ENCODE measurements at regions not wholly inside any gene's neighbourhood (a gene's known extent, or its start where the extent isn't known, plus 50 kb on each side); places are given as distances from the start of the nearest gene placed in this dataset.

DNA sequence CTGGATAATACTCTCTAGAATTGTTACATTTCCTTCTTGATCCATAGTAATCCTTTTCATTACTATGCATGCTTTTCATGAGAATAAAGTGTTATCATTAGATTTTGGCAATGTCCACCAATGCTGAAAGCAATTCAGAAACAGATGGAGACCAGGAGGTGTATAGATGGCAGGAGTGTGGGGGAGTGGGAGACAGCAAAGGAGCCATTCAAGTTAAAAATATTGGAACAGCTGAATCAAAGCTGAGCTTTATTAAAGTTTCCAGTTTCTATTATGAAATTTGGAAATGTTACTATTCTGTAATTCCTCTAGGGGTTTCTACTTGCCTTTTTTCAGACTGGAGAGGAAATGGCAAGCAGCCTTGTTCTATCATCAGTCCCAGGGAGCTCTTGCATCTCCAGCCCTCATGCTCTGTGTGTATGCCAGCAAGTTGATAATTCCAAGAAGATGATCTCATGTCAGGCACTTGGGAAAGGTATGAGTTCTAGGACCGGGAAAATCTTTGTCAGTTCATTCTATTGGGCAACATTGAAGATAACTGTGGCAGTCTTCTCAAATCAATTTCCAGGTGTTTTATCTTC is 228.0 kb downstream of the CD109 start:
- TF ChIP-seq, protein P1, sequence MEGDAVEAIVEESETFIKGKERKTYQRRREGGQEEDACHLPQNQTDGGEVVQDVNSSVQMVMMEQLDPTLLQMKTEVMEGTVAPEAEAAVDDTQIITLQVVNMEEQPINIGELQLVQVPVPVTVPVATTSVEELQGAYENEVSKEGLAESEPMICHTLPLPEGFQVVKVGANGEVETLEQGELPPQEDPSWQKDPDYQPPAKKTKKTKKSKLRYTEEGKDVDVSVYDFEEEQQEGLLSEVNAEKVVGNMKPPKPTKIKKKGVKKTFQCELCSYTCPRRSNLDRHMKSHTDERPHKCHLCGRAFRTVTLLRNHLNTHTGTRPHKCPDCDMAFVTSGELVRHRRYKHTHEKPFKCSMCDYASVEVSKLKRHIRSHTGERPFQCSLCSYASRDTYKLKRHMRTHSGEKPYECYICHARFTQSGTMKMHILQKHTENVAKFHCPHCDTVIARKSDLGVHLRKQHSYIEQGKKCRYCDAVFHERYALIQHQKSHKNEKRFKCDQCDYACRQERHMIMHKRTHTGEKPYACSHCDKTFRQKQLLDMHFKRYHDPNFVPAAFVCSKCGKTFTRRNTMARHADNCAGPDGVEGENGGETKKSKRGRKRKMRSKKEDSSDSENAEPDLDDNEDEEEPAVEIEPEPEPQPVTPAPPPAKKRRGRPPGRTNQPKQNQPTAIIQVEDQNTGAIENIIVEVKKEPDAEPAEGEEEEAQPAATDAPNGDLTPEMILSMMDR (IDR thresholded peaks at IDR 0.05; ENCODE audit: unreplicated experiment): no peak
- Mint-ChIP-seq H3K27ac (ENCODE audit: low read depth, unreplicated experiment) (no peak overlapping the region), H3K4me1 (ENCODE audit: insufficient read depth, unreplicated experiment) (peaks cover 7% of the 10 kb centered on the region), H3K9me3 (ENCODE audit: unreplicated experiment) (peaks cover 7% of the 10 kb centered on the region), H3K36me3 (ENCODE audit: insufficient read depth, unreplicated experiment) (no peaks in the 10 kb centered on the region), H3K27me3 (ENCODE audit: insufficient read depth, unreplicated experiment) (no peaks in the 10 kb centered on the region), H3K4me3 (ENCODE audit: unreplicated experiment) (no peak overlapping the region)
- CTCF ChIA-PET: interaction anchor here (0.6 kb wide), 1 partner anchor 1287 kb away, joined by 3 read pairs; no protein-coding TSS in a partner anchor
- POLR2A ChIA-PET: no interaction called here
- intact Hi-C loops (cut with micrococcal nuclease): no loop called here
- DNase-seq (ENCODE audit: unreplicated experiment): peak; percentile 9
- no TSS peak for BruUV-seq (replicated peaks)

DNA sequence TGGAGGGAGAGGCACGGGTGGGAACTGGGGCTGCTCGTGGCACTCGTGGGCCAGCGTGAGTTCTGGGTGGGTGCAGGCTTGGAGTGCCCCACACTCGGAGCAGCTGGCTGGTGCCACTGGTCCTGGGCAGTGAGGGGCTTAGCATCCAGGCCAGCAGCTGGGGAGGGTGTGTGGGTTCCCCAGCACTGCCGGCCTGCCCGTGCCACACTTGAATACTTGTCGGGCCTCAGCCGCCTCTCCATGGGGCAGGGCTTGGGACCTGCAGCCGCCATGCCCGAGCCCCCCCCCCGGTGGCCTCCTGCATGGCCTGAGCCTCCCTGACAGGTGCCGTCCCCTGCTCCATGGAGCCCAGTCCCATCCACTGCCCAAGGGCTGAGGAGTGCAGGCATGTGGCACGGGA is 207.2 kb downstream of the CD109 start:
- CTCF ChIA-PET: no interaction called here
- Mint-ChIP-seq H3K4me1 (ENCODE audit: insufficient read depth, unreplicated experiment) (no peaks in the 10 kb centered on the region), H3K27me3 (ENCODE audit: insufficient read depth, unreplicated experiment) (no peaks in the 10 kb centered on the region), H3K4me3 (ENCODE audit: unreplicated experiment) (no peak overlapping the region), H3K36me3 (ENCODE audit: insufficient read depth, unreplicated experiment) (no peaks in the 10 kb centered on the region), H3K9me3 (ENCODE audit: unreplicated experiment) (no peaks in the 10 kb centered on the region), H3K27ac (ENCODE audit: low read depth, unreplicated experiment) (no peak overlapping the region)
- BruUV-seq (replicated peaks): no TSS peak
- no peak for DNase-seq (ENCODE audit: unreplicated experiment)
- POLR2A ChIA-PET: interaction anchor here (1.3 kb wide), 1 partner anchor 26 kb away, joined by 3 read pairs; no protein-coding TSS in a partner anchor
- intact Hi-C loops (cut with micrococcal nuclease): no loop called here
- TF ChIP-seq, protein P1 (IDR thresholded peaks at IDR 0.05; ENCODE audit: unreplicated experiment): no peak

DNA sequence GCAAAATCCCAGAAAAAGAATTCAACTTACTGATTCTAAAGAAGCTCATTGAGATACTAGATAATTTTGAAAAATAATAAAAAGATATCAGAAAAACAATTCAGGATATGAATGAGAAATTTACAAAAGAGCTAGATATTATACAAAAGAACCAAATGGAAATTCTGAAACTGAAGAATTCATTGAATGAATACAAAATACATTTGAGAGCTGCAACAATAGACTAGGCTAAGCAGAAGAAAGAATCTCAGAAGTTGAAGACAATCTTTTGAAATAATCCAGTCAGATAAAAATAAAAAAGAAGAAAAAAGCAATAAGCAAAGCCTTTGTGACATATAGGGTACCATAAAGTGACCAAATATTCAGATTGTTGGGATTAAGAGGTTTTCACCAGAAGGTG is 206.0 kb downstream of the CD109 start:
- Mint-ChIP-seq H3K36me3 (ENCODE audit: insufficient read depth, unreplicated experiment) (no peaks in the 10 kb centered on the region), H3K27me3 (ENCODE audit: insufficient read depth, unreplicated experiment) (no peaks in the 10 kb centered on the region), H3K27ac (ENCODE audit: low read depth, unreplicated experiment) (no peak overlapping the region), H3K4me1 (ENCODE audit: insufficient read depth, unreplicated experiment) (no peaks in the 10 kb centered on the region), H3K9me3 (ENCODE audit: unreplicated experiment) (no peaks in the 10 kb centered on the region), H3K4me3 (ENCODE audit: unreplicated experiment) (no peak overlapping the region)
- POLR2A ChIA-PET: interaction anchor here (0.7 to 1.3 kb wide), 3 partner anchors 20 to 52 kb away, joined by 3 to 4 read pairs (median 3); no protein-coding TSS in a partner anchor
- CTCF ChIA-PET: interaction anchor here (0.7 kb wide), 1 partner anchor 26 kb away, joined by 3 read pairs; no protein-coding TSS in a partner anchor
- BruUV-seq (replicated peaks): no TSS peak
- intact Hi-C loops (cut with micrococcal nuclease): no loop called here
- TF ChIP-seq, protein P1 (IDR thresholded peaks at IDR 0.05; ENCODE audit: unreplicated experiment): no peak
- no peak for DNase-seq (ENCODE audit: unreplicated experiment)

- no peaks in the 10 kb centered on the region for H3K4me1 Mint-ChIP-seq (ENCODE audit: insufficient read depth, unreplicated experiment)
- H3K27ac Mint-ChIP-seq (ENCODE audit: low read depth, unreplicated experiment): no peak overlapping the region
- H3K27me3 Mint-ChIP-seq (ENCODE audit: insufficient read depth, unreplicated experiment): no peaks in the 10 kb centered on the region
- DNase-seq (ENCODE audit: unreplicated experiment): no peak
- H3K9me3 Mint-ChIP-seq (ENCODE audit: unreplicated experiment): no peaks in the 10 kb centered on the region
- TF ChIP-seq, protein P1 (IDR thresholded peaks at IDR 0.05; ENCODE audit: unreplicated experiment): no peak
- H3K36me3 Mint-ChIP-seq (ENCODE audit: insufficient read depth, unreplicated experiment): no peaks in the 10 kb centered on the region
- BruUV-seq (replicated peaks): no TSS peak
- ChIA-PET CTCF (interaction anchor here (0.7 kb wide), 1 partner anchor 25 kb away, joined by 3 read pairs; no protein-coding TSS in a partner anchor), POLR2A (interaction anchor here (0.7 to 0.8 kb wide), 2 partner anchors 51 to 402 kb away, joined by 3 to 4 read pairs; no protein-coding TSS in a partner anchor)
- intact Hi-C loops (cut with micrococcal nuclease): no loop called here
- no peak overlapping the region for H3K4me3 Mint-ChIP-seq (ENCODE audit: unreplicated experiment)
Measured at GRCh38 chr6:73901311-73901710, 205.3 kb downstream of the CD109 start.
